ENCODE measurements at regions not wholly inside any gene's neighbourhood (a gene's known extent, or its start where the extent isn't known, plus 50 kb on each side); places are given as distances from the start of the nearest gene placed in this dataset.
A peak's percentile ranks its signal among the peaks of the same experiment; 100 is the strongest.

DNA sequence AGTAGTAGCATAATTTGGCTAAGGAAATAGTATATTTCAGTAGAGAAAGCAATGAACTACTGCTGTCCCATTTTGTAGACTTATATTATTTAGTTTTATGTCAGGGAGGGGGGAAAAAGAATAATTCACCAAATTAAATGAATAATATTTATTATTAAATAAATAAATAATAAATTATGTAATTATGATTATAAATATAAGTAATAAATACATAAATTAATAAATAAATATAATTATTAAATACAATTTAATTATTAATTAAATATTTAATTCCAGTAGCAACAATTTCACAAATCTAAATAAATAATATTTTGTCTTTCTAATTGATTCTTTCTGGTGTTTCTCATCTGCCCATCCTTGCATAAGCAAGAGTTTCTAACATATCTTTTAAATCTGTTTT is 81.1 kb upstream of the PLSCR4 start:
- no peak overlapping the region for H3K27ac ChIP-seq
- H3K4me3 ChIP-seq, result no peak overlapping the region
- H3K9me3 ChIP-seq, result no peaks in the 10 kb centered on the region
- peaks cover under 1% of the 10 kb centered on the region for H3K4me1 ChIP-seq
- no peak for TF ChIP-seq POLR2A (IDR thresholded peaks at IDR 0.05)
- TF ChIP-seq, protein P1, sequence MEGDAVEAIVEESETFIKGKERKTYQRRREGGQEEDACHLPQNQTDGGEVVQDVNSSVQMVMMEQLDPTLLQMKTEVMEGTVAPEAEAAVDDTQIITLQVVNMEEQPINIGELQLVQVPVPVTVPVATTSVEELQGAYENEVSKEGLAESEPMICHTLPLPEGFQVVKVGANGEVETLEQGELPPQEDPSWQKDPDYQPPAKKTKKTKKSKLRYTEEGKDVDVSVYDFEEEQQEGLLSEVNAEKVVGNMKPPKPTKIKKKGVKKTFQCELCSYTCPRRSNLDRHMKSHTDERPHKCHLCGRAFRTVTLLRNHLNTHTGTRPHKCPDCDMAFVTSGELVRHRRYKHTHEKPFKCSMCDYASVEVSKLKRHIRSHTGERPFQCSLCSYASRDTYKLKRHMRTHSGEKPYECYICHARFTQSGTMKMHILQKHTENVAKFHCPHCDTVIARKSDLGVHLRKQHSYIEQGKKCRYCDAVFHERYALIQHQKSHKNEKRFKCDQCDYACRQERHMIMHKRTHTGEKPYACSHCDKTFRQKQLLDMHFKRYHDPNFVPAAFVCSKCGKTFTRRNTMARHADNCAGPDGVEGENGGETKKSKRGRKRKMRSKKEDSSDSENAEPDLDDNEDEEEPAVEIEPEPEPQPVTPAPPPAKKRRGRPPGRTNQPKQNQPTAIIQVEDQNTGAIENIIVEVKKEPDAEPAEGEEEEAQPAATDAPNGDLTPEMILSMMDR (IDR thresholded peaks at IDR 0.05), result no peak
- no peak for TF ChIP-seq EP300 (IDR thresholded peaks at IDR 0.05)
- TF ChIP-seq POLR2AphosphoS5 (IDR thresholded peaks at IDR 0.05), result no peak
- no peak for DNase-seq (ENCODE audit: low spot score in 2 of 2)
- no peaks in the 10 kb centered on the region for H3K36me3 ChIP-seq
- H3K27me3 ChIP-seq, result no peaks in the 10 kb centered on the region

DNA sequence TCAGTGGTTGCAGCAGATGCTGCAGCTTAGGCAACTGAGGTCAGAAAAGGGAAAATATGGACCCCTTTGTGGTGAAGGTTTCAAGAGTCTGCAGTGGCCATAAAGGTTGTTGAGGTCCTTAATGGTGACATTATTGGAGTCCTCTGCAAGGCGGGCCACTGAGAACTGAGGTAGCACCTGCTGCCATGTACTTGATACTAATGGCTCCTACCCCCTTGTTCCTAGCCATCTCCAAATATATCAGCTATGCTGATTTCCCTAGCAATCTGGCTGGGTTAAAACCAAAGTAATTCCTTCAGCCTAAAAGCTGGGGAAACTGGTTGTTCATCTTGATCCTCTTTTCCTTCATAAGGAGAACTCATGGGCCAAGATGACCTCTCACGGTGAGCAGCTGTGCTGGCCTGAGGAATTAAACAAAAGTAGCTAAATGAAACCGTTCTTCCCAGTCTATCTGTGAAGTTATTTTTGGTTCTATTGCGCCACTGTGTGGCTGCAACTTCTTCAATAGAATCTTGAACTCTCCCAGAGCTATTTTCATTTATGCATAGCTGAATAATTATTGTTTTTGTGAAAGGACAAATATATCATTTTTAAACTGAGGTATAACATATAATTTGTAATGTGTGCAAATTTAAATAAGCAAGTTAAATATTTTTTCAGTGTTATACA is 76.1 kb upstream of the PLSCR4 start:
- Histone ChIP-seq H3K27ac (no peak overlapping the region), H3K9me3 (no peaks in the 10 kb centered on the region), H3K4me3 (no peak overlapping the region), H3K4me1 (peaks cover 4% of the 10 kb centered on the region), H3K36me3 (no peaks in the 10 kb centered on the region), H3K27me3 (no peaks in the 10 kb centered on the region)
- TF ChIP-seq POLR2AphosphoS5 (IDR thresholded peaks at IDR 0.05) (no peak), EP300 (IDR thresholded peaks at IDR 0.05) (no peak), POLR2A (IDR thresholded peaks at IDR 0.05) (no peak)
- TF ChIP-seq, protein P1 (IDR thresholded peaks at IDR 0.05), result peak in 1 of 2 donors; percentile 33
- DNase-seq (ENCODE audit: low spot score in 2 of 2), result no peak
- 22% methylated on average over 4 of the region's 4 CpGs for WGBS

DNA sequence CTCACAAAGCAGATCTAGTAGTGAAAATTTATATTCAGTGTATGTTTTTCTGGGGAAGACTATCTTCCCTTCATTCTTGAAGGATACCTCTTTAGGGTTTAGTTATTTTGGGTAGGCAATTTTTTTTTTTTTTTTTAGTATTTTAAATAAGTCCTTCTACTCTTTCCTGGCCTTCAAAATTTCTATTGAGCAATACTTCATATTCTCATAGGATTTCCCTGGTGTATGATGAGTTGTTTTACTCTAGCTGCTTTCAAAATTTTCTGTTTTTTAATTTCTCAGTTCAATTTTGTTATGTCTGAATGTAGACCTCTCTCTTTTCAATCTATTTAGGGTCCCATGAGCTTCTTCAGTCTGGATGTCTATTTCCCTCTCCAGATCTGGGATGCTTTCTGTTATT is 74.3 kb upstream of the PLSCR4 start:
- no peak overlapping the region for H3K27ac ChIP-seq
- no peak for DNase-seq (ENCODE audit: low spot score in 2 of 2)
- no peaks in the 10 kb centered on the region for H3K36me3 ChIP-seq
- H3K4me3 ChIP-seq, result no peak overlapping the region
- no peaks in the 10 kb centered on the region for H3K27me3 ChIP-seq
- TF ChIP-seq EP300 (IDR thresholded peaks at IDR 0.05), result no peak
- TF ChIP-seq, protein P1 (IDR thresholded peaks at IDR 0.05), result no peak
- H3K9me3 ChIP-seq, result no peaks in the 10 kb centered on the region
- peaks cover 4% of the 10 kb centered on the region for H3K4me1 ChIP-seq

DNA sequence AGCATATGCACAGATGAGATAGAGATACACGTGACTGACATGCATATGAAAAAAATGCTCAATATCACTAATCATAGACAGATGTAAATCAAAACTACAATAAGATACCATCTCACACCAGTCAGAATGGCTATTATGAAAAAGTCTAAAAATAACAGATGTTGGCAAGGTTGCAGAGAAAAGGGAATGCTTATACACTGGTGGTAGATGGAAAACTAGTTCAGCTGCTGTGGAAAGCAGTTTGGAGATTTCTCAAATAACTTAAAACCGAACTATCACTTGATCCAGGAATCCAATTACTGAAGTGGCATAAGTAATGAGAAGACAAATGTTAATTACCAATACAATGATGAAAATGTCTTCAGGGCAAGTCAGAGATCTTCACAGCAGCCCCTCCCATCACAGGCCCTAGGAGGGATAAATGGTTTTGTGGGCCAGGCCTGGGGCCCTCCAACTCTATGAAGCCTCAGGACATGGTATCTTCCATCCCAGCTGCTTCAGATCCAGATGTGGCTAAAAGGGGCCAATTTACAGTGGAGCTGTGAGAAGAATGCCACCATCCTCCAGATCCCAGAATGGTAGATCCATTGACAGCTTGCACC is 71.4 kb upstream of the PLSCR4 start:
- no peaks in the 10 kb centered on the region for H3K27me3 ChIP-seq
- 50% methylated on average over 2 of the region's 2 CpGs for WGBS
- H3K36me3 ChIP-seq, result no peaks in the 10 kb centered on the region
- H3K4me3 ChIP-seq, result no peak overlapping the region
- TF ChIP-seq POLR2A (IDR thresholded peaks at IDR 0.05) (no peak), EP300 (IDR thresholded peaks at IDR 0.05) (no peak), POLR2AphosphoS5 (IDR thresholded peaks at IDR 0.05) (no peak)
- TF ChIP-seq, protein P1 (IDR thresholded peaks at IDR 0.05), result no peak
- H3K4me1 ChIP-seq, result peaks cover 4% of the 10 kb centered on the region
- DNase-seq (ENCODE audit: low spot score in 2 of 2), result no peak
- H3K27ac ChIP-seq, result no peak overlapping the region
- no peaks in the 10 kb centered on the region for H3K9me3 ChIP-seq

DNA sequence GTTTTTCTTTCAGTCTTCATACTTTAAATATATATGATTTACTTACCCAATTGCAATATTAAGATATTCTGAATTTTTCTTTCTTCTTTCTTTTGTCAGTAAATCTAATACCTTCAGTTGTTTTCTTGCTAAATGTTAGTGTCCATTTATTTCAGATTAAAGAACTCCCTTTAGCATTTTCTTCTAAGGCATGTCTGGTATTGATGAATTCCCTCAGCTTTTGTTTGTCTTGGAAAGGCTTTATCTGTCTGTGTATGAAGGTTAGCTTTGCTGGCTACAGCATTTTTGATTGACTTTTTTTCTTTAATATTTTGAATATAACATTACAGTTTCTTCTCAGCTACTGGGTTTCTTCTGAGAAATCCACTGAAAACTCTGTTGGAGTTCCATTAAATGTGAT is 64.0 kb upstream of the PLSCR4 start:
- Histone ChIP-seq H3K9me3 (no peaks in the 10 kb centered on the region), H3K4me3 (no peak overlapping the region), H3K27ac (no peak overlapping the region), H3K4me1 (peaks cover 11% of the 10 kb centered on the region), H3K27me3 (no peaks in the 10 kb centered on the region), H3K36me3 (no peaks in the 10 kb centered on the region)
- TF ChIP-seq, protein P1 (IDR thresholded peaks at IDR 0.05), result no peak
- DNase-seq (ENCODE audit: low spot score in 2 of 2), result no peak
